BLaER1 (cell line): ENCODE measurements at regions not wholly inside any gene's neighbourhood (a gene's known extent, or its start where the extent isn't known, plus 50 kb on each side); places are given as distances from the start of the nearest gene placed in this dataset.
"Not testable (repeated sequence)": the region's sequence is repeated elsewhere in the genome, so short reads cannot be mapped to it uniquely, and the experiment has no call there.

Experiments
- H3K27ac ChIP-seq: shearing (Covaris generic); formaldehyde crosslinking; 2 replicates; pipeline ENCODE4 v1.8.1; 2022
- H3K27me3 ChIP-seq: shearing (Covaris generic); formaldehyde crosslinking; 2 replicates; pipeline ENCODE4 v1.8.1; 2022
- H3K36me3 ChIP-seq: shearing (Covaris generic); formaldehyde crosslinking; 2 replicates; pipeline ENCODE4 v1.8.1; 2022
- H3K4me1 ChIP-seq: shearing (Covaris generic); formaldehyde crosslinking; 2 replicates; pipeline ENCODE4 v1.8.1; 2022
- H3K4me2 ChIP-seq: shearing (Covaris generic); formaldehyde crosslinking; 2 replicates; pipeline ENCODE4 v1.8.1; 2022
- H3K4me3 ChIP-seq: shearing (Covaris generic); formaldehyde crosslinking; 2 replicates; pipeline ENCODE4 v1.8.1; 2022
- H3K9ac ChIP-seq: shearing (Covaris generic); formaldehyde crosslinking; 2 replicates; pipeline ENCODE4 v1.8.1; 2022
- H3K9me3 ChIP-seq: shearing (Covaris generic); formaldehyde crosslinking; 2 replicates; pipeline ENCODE4 v1.8.1; 2022
- H4K20me1 ChIP-seq: shearing (Covaris generic); formaldehyde crosslinking; 2 replicates; pipeline ENCODE4 v1.8.1; 2022

- not testable (repeated sequence) for H3K4me3 ChIP-seq, H3K9me3 ChIP-seq, H4K20me1 ChIP-seq, H3K4me1 ChIP-seq, H3K36me3 ChIP-seq, H3K4me2 ChIP-seq, H3K27me3 ChIP-seq, H3K9ac ChIP-seq, H3K27ac ChIP-seq
Measured at GRCh38 chr5:34296759-34297158, 253.7 kb upstream of the C1QTNF3 start.

DNA sequence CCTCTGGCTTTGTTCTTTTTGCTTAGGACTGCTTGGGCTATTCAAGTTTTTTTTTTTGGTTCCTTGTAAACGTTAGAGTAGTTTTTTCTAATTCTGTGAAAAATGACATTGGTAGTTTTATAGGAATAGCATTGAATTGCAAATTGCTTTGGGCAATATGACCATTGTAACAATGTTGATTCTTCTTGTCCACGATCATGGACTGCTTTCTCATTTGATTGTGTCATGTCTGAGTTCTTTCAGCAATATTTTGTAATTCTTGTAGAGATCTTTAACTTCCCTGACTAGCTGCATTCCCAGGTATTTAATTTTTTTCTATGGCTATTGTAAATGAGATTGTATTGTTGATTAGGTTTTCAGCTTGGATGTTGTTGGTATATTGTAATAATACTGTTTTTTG lies 286.2 kb upstream of the C1QTNF3 start:
- not testable (repeated sequence) for H3K4me3 ChIP-seq, H3K4me2 ChIP-seq, H3K27me3 ChIP-seq, H3K27ac ChIP-seq, H3K9ac ChIP-seq, H3K9me3 ChIP-seq, H4K20me1 ChIP-seq, H3K36me3 ChIP-seq, H3K4me1 ChIP-seq

- H3K4me2 ChIP-seq, H3K9ac ChIP-seq, H3K4me1 ChIP-seq, H3K27me3 ChIP-seq, H3K9me3 ChIP-seq, H4K20me1 ChIP-seq, H3K4me3 ChIP-seq, H3K36me3 ChIP-seq, H3K27ac ChIP-seq: not testable (repeated sequence)
Measured at GRCh38 chr5:34329611-34330108, 286.6 kb upstream of the C1QTNF3 start.

DNA sequence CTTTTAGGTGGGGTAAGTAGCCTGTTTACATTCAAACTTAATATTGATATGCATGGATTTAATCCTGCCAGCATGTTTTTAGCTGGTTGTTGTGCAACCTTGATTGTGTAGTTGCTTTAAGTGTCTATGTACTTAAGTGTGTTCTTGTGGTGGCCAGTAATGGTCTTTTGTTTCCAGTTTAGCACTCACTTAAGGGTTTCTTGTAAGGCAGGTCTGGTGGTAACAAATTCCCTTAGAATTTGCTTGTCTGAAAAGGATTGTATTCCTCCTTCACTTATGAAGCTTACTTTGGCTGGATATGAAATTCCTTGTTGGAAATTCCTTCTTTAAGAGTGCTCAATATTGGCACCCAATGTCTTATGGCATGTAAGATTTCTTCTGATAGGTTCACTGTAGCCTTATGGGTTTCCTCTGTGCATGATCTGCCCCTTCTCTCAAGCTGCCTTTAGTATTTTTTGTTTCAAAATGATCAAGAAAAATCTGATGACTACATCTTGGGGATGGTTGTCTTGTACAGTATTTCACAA lies 289.0 kb upstream of the C1QTNF3 start:
- H3K4me2 ChIP-seq, H3K4me1 ChIP-seq, H3K9ac ChIP-seq, H3K27ac ChIP-seq, H3K4me3 ChIP-seq, H3K9me3 ChIP-seq, H3K36me3 ChIP-seq, H3K27me3 ChIP-seq, H4K20me1 ChIP-seq: not testable (repeated sequence)

DNA sequence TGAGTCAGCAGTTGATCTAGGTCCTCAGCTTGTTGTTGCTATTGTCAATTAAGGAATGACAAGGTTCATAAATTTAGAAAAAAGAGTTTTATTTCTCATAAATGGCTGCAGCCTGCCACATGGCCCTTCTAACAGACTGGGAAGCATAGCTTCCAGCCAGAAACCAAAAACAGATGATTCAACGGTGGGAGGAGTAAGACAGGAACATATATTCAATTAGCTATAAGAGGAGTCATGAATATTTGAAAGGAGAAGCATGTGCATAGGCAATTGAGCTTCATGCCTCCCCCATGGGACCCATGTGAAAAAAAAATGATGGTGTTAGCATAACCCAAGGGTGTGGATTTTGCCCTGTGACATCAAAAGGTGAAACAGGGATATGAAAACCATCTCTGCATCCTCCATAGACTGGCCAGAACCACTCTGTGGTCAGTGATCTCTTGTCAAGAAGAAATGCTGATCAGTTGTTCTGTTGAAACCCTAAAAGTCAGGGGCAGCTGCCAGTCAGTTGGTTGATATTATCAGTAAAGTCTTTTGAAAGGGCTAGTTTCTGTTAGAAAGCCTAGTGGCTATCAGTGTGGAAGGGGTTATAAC lies 296.5 kb upstream of the C1QTNF3 start:
- not testable (repeated sequence) for H3K27me3 ChIP-seq, H3K36me3 ChIP-seq, H3K4me2 ChIP-seq, H4K20me1 ChIP-seq, H3K27ac ChIP-seq, H3K9me3 ChIP-seq, H3K4me3 ChIP-seq, H3K9ac ChIP-seq, H3K4me1 ChIP-seq

- not testable (repeated sequence) for H4K20me1 ChIP-seq, H3K27me3 ChIP-seq, H3K4me3 ChIP-seq, H3K4me1 ChIP-seq, H3K9ac ChIP-seq, H3K36me3 ChIP-seq, H3K27ac ChIP-seq, H3K9me3 ChIP-seq, H3K4me2 ChIP-seq
Measured at GRCh38 chr5:34354440-34354839, 301.7 kb upstream of the RAI14 start.

GRCh38 chr5:34371417-34371816 lies 284.7 kb upstream of the RAI14 start:
- not testable (repeated sequence) for H3K36me3 ChIP-seq, H4K20me1 ChIP-seq, H3K27me3 ChIP-seq, H3K27ac ChIP-seq, H3K4me3 ChIP-seq, H3K9me3 ChIP-seq, H3K4me1 ChIP-seq, H3K4me2 ChIP-seq, H3K9ac ChIP-seq

DNA sequence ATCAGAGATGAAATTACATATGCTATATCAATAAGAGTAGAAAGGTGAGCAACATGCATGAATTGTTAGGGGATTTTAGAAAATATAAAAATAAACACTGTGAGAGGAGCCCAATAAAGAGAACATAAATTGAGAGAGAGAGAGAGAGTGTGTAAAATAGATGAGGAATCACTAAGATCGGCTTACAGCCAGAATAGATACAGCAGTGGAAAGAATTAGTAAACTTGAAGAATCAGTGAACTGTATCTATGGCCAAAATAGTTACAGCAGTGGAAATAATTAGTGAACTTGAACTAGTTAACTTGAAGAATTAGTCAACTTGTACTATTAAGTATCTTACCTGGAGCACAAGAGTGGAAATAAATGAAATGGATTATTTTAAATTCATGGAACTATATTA lies 284.3 kb upstream of the RAI14 start:
- H3K27me3 ChIP-seq, H3K4me2 ChIP-seq, H3K27ac ChIP-seq, H3K36me3 ChIP-seq, H3K4me3 ChIP-seq, H3K4me1 ChIP-seq, H3K9me3 ChIP-seq, H3K9ac ChIP-seq, H4K20me1 ChIP-seq: not testable (repeated sequence)

- not testable (repeated sequence) for H3K9ac ChIP-seq, H3K27ac ChIP-seq, H3K4me3 ChIP-seq, H3K4me1 ChIP-seq, H3K27me3 ChIP-seq, H4K20me1 ChIP-seq, H3K9me3 ChIP-seq, H3K4me2 ChIP-seq, H3K36me3 ChIP-seq
Measured at GRCh38 chr5:34372739-34373138, 283.4 kb upstream of the RAI14 start.

DNA sequence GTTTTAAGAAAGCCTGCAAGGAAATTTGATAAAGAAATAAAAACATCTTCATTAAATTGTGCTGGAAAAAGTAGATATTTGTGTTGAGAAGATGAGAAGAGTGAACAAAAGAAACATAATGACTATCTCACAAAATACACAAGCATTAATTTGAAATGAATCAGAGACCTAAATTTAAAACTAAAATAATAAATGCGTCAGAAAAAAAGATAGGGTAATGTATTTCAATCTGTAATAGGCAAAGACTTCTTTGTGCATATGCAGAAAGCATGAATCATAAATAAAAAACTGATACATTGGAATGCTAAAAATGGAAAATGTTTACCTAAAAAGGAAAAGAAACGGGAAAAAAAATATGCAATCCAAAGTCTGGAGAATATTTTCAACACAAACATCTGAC lies 278.5 kb upstream of the RAI14 start:
- not testable (repeated sequence) for H3K4me1 ChIP-seq, H3K27ac ChIP-seq, H3K9me3 ChIP-seq, H3K4me3 ChIP-seq, H3K27me3 ChIP-seq, H3K36me3 ChIP-seq, H4K20me1 ChIP-seq, H3K9ac ChIP-seq, H3K4me2 ChIP-seq

GRCh38 chr5:34378498-34378897 lies 277.6 kb upstream of the RAI14 start:
- not testable (repeated sequence) for H3K4me2 ChIP-seq, H3K36me3 ChIP-seq, H3K4me3 ChIP-seq, H3K9me3 ChIP-seq, H3K9ac ChIP-seq, H4K20me1 ChIP-seq, H3K4me1 ChIP-seq, H3K27ac ChIP-seq, H3K27me3 ChIP-seq

DNA sequence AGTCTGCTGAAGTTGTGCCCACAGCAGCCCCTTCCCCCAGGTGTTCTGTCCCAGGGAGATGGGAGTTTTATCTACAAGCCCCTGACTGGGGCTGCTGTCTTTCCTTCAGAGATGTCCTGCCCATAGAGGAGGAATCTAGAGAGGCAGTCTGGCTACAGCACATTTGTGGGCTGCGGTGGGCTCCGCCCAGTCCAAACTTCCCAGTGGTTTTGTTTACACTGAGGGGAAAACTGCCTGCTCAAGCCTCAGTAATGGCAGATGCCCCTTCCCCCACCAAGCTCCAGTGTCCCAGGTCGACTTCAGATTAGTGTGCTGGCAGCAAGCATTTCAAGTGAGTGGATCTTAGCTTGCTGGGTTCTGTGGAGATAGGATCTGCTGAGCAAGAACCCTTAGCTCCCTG lies 267.4 kb upstream of the RAI14 start:
- H3K4me1 ChIP-seq, H3K27me3 ChIP-seq, H3K9me3 ChIP-seq, H4K20me1 ChIP-seq, H3K27ac ChIP-seq, H3K36me3 ChIP-seq, H3K4me2 ChIP-seq, H3K4me3 ChIP-seq, H3K9ac ChIP-seq: not testable (repeated sequence)
